Sigmoid colon (tissue), 4 donors: ENCODE measurements at regions not wholly inside any gene's neighbourhood (a gene's known extent, or its start where the extent isn't known, plus 50 kb on each side); places are given as distances from the start of the nearest gene placed in this dataset.
"Not testable (repeated sequence)": the region's sequence is repeated elsewhere in the genome, so short reads cannot be mapped to it uniquely, and the experiment has no call there.

Experiments
- CTCF ChIP-seq, 4 experiments: fragments of 450-650 bp in 3 of 4; fragments of 200-600 bp in 1 of 4; IDR thresholded peaks; one replicate each; pipeline ENCODE4 v1.5.1; 2016 to 2019; ENCODE audit warnings: antibody characterized with exemption in 4 of 4, mild to moderate bottlenecking in 3 of 4, moderate library complexity in 2 of 4
- EP300 ChIP-seq, 4 donors: sonication (generic); formaldehyde crosslinking; IDR thresholded peaks; one replicate each; pipeline ENCODE4 v1.6.1; 2017; ENCODE audit warnings: antibody characterized with exemption in 4 of 4
- POLR2A ChIP-seq, 2 donors: fragments of 450-650 bp; IDR thresholded peaks; one replicate each; pipeline ENCODE4 v1.6.1; 2016; ENCODE audit warnings: antibody characterized with exemption in 2 of 2, mild to moderate bottlenecking in 2 of 2, moderate library complexity in 2 of 2

GRCh38 chr2:131686164-131686893 lies 158.6 kb downstream of the CCDC74A start:
- TF ChIP-seq POLR2A, CTCF, EP300 (IDR thresholded peaks at IDR 0.05): not testable (repeated sequence)
